GM21717 (cell line): ENCODE measurements at regions not wholly inside any gene's neighbourhood (a gene's known extent, or its start where the extent isn't known, plus 50 kb on each side); places are given as distances from the start of the nearest gene placed in this dataset.
"Not testable (repeated sequence)": the region's sequence is repeated elsewhere in the genome, so short reads cannot be mapped to it uniquely, and the experiment has no call there.

Source experiments
- ATAC-seq: cut with Tn5 transposase; IDR thresholded peaks from one replicate; pipeline ENCODE4 v1.9.1; 2021; ENCODE audit warnings: mild to moderate bottlenecking, moderate library complexity; ENCODE audit not compliant: unreplicated experiment

- no peak for ATAC-seq
Measured at GRCh38 chr10:10014846-10015245, 1002.8 kb upstream of the CELF2 start.

DNA sequence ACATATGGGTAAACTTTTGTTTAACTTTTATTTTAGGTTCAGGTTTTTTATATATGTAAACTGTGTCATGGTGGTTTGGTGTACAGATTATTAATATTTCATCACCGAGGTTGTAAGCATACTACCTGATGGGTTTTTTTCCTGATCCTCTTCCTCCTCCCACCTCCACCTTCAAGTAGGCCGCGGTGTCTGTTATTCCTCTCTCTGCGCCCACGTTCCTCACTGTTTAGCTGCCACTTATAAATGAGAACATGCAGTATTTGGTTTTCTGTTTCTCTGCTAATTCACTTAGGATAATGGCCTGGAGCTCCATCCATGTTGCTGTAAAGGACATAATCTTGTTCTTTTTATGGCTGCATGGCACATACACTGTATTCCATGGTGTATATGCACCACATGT lies 1000.0 kb upstream of the CELF2 start:
- ATAC-seq, result no peak

GRCh38 chr10:10020945-10021344 lies 996.7 kb upstream of the CELF2 start:
- ATAC-seq, result no peak

- ATAC-seq, result no peak
Measured at GRCh38 chr10:10032991-10033390, 984.7 kb upstream of the CELF2 start.

- no peak for ATAC-seq
Measured at GRCh38 chr10:10038348-10038747, 979.3 kb upstream of the CELF2 start.

GRCh38 chr10:10039595-10039994 lies 978.1 kb upstream of the CELF2 start:
- ATAC-seq, result no peak

DNA sequence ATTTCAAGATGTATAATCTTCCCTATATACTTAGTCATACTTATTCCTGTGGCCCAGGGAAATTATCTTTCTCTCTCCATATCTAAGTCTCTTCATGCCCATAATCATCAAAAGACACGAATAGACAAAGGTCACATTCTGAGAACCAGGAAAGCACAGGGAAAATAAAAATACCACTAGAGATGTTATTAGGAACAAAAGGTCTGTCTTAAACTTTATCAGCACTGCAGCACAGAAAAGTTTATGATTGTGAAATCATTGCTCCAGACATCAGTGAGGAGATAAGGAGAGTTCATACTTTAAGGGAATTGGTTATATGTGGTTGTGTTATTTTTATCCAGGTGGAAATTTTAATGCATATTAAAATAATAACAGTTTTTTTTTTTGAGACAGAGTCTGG lies 974.6 kb upstream of the CELF2 start:
- ATAC-seq, result no peak

GRCh38 chr10:10044922-10045764 lies 972.5 kb upstream of the CELF2 start:
- ATAC-seq, result no peak

- no peak for ATAC-seq
Measured at GRCh38 chr10:10045765-10046028, 972.0 kb upstream of the CELF2 start.

DNA sequence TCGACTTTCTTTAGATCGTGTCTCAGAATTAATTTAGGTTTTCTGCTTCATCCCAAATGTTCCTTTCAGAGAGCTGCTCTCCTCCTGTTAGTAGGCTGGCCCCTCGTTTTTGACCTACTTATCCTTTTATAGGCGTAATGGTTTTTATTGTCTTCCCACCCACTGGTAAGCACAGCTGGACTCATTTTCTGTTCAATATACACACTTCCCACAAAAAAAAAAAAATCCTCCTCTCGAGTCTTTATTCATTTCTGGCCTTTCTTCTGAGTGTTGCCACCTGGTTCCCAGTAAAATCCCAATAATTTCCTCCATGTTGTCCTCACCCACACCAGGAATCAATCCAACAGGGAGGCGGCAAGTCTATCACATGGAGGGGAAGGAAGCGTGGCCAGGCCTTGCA lies 970.2 kb upstream of the CELF2 start:
- no peak for ATAC-seq

DNA sequence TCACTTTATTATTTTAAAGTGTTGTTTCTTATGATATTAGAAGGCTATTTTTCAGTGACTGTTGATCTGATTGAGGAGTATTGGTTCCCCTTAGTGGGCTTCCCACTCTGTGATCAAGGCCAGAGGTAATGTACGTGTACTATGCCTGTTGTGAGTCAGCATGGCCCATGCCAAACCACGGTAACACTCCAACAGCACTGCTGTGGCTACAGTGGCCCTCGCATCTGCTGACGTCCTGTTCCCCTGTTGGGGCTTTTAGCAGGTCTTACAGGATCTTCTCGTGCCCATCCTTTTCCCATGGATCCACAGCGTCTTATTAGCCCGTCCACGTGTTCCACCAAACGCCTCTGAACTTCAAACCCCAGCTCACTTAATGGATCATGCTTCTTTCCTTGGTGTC lies 964.6 kb upstream of the CELF2 start:
- ATAC-seq, result no peak

- ATAC-seq, result no peak
Measured at GRCh38 chr10:10054466-10054865, 963.2 kb upstream of the CELF2 start.

GRCh38 chr10:10055656-10056442 lies 961.8 kb upstream of the CELF2 start:
- ATAC-seq, result no peak

- ATAC-seq, result no peak
Measured at GRCh38 chr10:10056961-10057360, 960.7 kb upstream of the CELF2 start.

GRCh38 chr10:10067644-10068043 lies 950.0 kb upstream of the CELF2 start:
- ATAC-seq, result no peak

DNA sequence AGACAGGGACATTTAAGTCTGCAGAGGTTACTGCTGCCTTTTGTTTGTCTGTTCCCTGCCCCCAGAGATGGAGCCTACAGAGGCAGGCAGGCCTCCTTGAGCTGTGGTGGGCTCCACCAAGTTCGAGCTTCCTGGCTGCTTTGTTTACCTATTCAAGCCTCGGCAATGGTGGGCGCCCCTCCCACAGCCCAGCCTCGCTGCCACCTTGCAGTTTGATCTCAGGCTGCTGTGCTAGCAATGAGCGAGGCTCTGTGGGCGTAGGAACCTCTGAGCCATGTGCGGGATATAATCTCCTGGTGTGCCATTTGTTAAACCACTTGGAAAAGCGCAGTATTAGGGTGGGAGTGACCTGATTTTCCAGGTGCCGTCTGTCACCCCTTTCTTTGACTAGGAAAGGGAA lies 942.8 kb upstream of the CELF2 start:
- not testable (repeated sequence) for ATAC-seq

DNA sequence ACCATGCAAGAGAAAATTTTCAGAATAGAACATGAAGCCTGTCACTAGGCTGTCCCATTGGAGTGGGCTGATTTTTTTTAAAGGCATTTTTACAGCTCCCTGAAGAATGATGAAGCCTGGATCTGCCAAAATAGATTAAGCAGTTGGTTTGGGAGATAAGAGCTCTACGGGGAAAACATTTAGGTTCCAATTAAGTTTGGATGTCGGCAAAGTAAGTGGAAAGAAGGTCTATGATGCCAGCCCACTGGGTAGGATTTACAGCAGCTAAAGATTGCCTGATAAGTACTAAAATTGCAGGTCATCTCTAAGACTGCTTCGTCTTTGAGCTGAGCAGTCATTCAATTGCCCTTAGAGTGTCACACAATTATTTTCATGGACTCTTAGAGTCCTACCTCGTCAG lies 939.2 kb upstream of the CELF2 start:
- no peak for ATAC-seq

- ATAC-seq, result no peak
Measured at GRCh38 chr10:10092581-10092980, 925.1 kb upstream of the CELF2 start.

- ATAC-seq, result no peak
Measured at GRCh38 chr10:10093021-10093420, 924.7 kb upstream of the CELF2 start.

- no peak for ATAC-seq
Measured at GRCh38 chr10:10094691-10095090, 923.0 kb upstream of the CELF2 start.

DNA sequence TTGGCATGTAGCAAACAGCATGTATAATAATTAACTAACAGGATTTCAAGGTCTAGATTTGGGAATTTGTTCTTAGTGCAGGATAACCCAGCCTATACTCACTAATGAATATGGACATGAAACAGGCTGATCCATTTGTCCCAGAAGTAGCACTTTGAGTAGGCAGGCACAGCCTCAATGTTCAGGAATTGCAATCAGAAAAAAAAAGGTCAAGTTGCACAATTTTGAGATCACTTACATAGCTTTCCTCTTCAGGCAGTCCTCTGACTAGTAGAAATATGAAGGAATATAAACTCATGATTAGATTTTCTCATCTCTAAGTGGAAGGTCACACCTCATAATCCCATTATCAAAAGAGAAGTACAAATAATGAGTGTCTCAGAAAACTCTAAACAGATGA lies 921.4 kb upstream of the CELF2 start:
- no peak for ATAC-seq

DNA sequence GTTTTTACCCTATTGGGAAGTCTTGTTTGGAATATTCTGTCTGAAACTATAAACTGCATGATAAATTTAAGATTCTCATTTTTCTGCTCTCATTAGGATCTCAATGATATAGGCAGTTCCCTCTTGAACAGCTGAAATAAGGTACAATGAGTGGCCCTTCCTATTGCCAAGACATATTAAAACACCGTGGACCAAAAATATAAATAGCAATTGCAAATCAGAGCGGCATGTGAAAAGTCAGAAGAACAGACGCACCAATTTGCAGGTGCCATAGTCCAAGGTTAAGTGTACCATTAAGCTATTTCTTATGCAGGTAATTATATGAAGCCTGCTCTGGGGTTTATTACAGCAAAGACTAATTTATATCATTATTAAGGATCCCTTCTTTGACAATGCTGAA lies 920.8 kb upstream of the CELF2 start:
- no peak for ATAC-seq

DNA sequence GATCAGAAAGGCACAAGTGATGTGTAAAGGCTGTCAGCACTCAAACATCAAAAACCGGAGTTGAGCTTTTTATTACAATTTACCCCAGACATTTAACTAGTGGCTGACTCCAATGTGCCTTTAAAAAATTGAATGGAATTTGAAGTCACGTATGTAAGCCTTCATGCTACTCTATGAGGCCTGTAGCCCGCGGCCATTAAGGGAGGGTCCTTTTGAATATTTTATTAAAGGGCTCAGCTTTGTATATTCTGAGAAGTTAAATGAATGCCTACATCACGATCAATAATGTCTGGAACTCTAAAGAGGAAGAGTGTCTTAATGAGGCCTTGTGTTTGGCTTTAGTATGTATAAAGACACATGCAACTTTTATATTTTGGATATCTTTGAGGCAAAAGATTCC lies 916.6 kb upstream of the CELF2 start:
- no peak for ATAC-seq
